Brain microvascular endothelial cell (primary cell): ENCODE measurements at regions not wholly inside any gene's neighbourhood (a gene's known extent, or its start where the extent isn't known, plus 50 kb on each side); places are given as distances from the start of the nearest gene placed in this dataset.

ENCODE experiments used
- DNase-seq: peaks from one replicate; pipeline ENCODE4 v3.0.0-alpha.2; 2020
- H3K27ac ChIP-seq: fragments of 250-450 bp; sonication (Bioruptor Pico); 2 replicates; pipeline ENCODE4 v1.5.1; 2020; ENCODE audit warnings: mild to moderate bottlenecking, moderate library complexity
- H3K27me3 ChIP-seq: fragments of 250-450 bp; sonication (Bioruptor Pico); replicated peaks from 2 replicates; pipeline ENCODE4 v1.5.1; 2020; ENCODE audit warnings: mild to moderate bottlenecking
- H3K36me3 ChIP-seq: fragments of 250-450 bp; sonication (Bioruptor Pico); replicated peaks from 2 replicates; pipeline ENCODE4 v1.5.1; 2020; ENCODE audit warnings: mild to moderate bottlenecking
- H3K4me3 ChIP-seq: 2 replicates; pipeline ENCODE4 v1.5.1; 2011; ENCODE audit warnings: low read depth, mild to moderate bottlenecking, control low read depth, low read length, moderate library complexity
- CTCF ChIP-seq: IDR thresholded peaks from 2 replicates; pipeline ENCODE4 v1.5.1; 2011; ENCODE audit warnings: low read depth, mild to moderate bottlenecking, moderate library complexity, low read length, control low read depth, inconsistent platforms; ENCODE audit errors: missing control alignments
- in situ Hi-C: cut with HindIII; loops from 2 replicates; pipeline ENCODE4 v1.10.0; 2017; ENCODE audit warnings: low sequenced_read_pairs, low pct_ligation_motif_present

- DNase-seq: no peak
- in situ Hi-C loops: no loop called here
- H3K27ac ChIP-seq: no peak overlapping the region
- TF ChIP-seq CTCF: no peak
- no peak overlapping the region for H3K4me3 ChIP-seq
- H3K27me3 ChIP-seq: no peaks in the 10 kb centered on the region
- no peaks in the 10 kb centered on the region for H3K36me3 ChIP-seq
Observed at GRCh38 chr10:33813415-33813814, 478.9 kb upstream of the NRP1 start.

DNA sequence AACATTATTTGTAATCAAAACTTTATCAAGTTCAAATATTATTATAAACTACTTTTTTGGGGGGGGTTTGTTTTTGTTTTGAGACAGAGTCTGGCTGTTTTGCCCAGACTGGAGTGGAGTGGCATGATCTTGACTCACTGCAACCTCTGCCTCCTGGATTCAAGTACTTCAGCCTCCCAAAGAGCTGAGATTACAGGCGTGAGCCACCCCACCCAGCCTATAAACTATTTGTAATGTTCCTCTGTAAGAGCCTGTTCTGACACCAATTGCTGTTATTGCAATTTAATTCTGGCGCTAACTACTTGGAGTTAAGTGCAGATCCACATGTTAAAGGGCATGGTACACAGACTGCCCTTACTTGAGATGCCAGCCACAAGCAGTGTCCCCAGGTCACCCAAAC, 478.1 kb upstream of the NRP1 start:
- TF ChIP-seq CTCF: no peak
- in situ Hi-C loops: no loop called here
- Histone ChIP-seq H3K27me3 (no peaks in the 10 kb centered on the region), H3K4me3 (no peak overlapping the region), H3K36me3 (no peaks in the 10 kb centered on the region), H3K27ac (no peak overlapping the region)
- no peak for DNase-seq

- no peak for TF ChIP-seq CTCF
- in situ Hi-C loops: no loop called here
- DNase-seq: no peak
- H3K36me3 ChIP-seq: no peaks in the 10 kb centered on the region
- no peak overlapping the region for H3K4me3 ChIP-seq
- H3K27ac ChIP-seq: no peak overlapping the region
- no peaks in the 10 kb centered on the region for H3K27me3 ChIP-seq
Observed at GRCh38 chr10:33810986-33811385, 476.5 kb upstream of the NRP1 start.

DNA sequence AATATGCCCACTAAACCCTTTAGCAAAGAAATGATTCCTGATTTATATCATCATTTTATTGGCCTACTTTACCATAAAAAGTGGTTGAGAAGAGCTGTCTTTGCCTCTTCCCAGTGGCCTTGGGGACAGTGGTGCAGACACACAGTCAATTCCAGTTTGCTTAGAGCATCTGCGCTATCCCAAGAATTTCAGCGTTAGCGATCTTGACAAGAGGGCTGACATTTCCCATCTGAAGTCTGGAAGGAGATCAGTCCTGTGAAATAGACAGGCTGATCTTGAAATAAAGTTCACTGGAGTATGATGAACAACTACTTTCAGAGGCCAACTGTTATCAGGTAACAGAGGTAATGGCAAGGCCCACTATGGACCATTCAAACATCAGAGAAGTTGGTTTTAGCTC, 475.3 kb upstream of the NRP1 start:
- Histone ChIP-seq H3K27ac (no peak overlapping the region), H3K27me3 (no peaks in the 10 kb centered on the region), H3K36me3 (no peaks in the 10 kb centered on the region), H3K4me3 (no peak overlapping the region)
- in situ Hi-C loops: no loop called here
- DNase-seq: no peak
- no peak for TF ChIP-seq CTCF

DNA sequence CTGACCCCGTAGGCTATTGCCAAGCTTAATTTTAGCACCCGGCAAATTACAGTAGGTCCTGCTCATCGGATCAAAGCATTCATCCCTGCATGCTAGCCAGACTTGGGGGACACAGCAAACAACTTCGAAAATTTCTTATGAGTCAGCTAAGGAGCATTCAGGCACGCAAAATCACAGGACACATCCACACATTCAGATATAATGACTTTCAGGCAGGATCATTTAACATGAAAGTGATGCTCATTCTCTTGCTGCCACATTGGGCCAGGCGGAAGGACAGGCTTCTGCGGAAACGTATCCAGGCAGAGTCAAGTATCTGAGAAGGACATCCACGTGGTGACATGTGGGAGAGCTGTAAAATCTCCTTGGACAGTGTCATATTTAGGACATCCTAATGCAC, 474.0 kb upstream of the NRP1 start:
- no peaks in the 10 kb centered on the region for H3K36me3 ChIP-seq
- in situ Hi-C loops: no loop called here
- no peak overlapping the region for H3K27ac ChIP-seq
- H3K27me3 ChIP-seq: no peaks in the 10 kb centered on the region
- no peak overlapping the region for H3K4me3 ChIP-seq
- peak; percentile 3 for DNase-seq
- no peak for TF ChIP-seq CTCF

- no peaks in the 10 kb centered on the region for H3K36me3 ChIP-seq
- no peak for DNase-seq
- H3K27ac ChIP-seq: no peak overlapping the region
- no peaks in the 10 kb centered on the region for H3K27me3 ChIP-seq
- in situ Hi-C loops: no loop called here
- no peak for TF ChIP-seq CTCF
- H3K4me3 ChIP-seq: no peak overlapping the region
Observed at GRCh38 chr10:33807531-33808359, 473.3 kb upstream of the NRP1 start.
